ENCODE measurements at regions not wholly inside any gene's neighbourhood (a gene's known extent, or its start where the extent isn't known, plus 50 kb on each side); places are given as distances from the start of the nearest gene placed in this dataset.

DNA sequence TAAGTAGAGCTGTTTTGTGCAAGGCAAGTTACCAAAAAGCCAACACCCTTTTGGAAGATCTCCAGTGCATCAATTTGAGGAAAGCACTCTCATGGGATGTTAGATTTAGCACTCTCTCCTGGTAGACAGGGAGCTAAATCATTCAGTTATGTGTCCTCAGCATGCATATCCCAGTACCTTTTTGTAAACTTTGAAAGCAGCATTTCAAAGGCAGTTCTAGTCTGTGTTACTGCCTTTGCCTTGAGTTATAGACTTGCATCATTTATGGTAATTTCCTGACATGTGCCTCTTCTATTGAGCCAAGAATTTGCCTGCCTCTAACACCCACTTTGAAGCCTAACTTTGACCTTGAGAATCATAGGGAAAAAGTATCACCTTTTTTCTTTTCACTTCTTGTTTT is 120.6 kb downstream of the KIF4B start:
- TF ChIP-seq, protein P1, sequence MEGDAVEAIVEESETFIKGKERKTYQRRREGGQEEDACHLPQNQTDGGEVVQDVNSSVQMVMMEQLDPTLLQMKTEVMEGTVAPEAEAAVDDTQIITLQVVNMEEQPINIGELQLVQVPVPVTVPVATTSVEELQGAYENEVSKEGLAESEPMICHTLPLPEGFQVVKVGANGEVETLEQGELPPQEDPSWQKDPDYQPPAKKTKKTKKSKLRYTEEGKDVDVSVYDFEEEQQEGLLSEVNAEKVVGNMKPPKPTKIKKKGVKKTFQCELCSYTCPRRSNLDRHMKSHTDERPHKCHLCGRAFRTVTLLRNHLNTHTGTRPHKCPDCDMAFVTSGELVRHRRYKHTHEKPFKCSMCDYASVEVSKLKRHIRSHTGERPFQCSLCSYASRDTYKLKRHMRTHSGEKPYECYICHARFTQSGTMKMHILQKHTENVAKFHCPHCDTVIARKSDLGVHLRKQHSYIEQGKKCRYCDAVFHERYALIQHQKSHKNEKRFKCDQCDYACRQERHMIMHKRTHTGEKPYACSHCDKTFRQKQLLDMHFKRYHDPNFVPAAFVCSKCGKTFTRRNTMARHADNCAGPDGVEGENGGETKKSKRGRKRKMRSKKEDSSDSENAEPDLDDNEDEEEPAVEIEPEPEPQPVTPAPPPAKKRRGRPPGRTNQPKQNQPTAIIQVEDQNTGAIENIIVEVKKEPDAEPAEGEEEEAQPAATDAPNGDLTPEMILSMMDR (IDR thresholded peaks at IDR 0.05), result no peak
- no peak for TF ChIP-seq FOSL2 (IDR thresholded peaks at IDR 0.05)
- TF ChIP-seq FOSL2 (CRISPR knock-in tag; IDR thresholded peaks at IDR 0.05), result no peak
- no peak for TF ChIP-seq POLR2A (IDR thresholded peaks at IDR 0.05; ENCODE audit: low read length)
- no peak for TF ChIP-seq NR3C1 (IDR thresholded peaks at IDR 0.05)
- no peak for TF ChIP-seq CEBPB (IDR thresholded peaks at IDR 0.05)
- TF ChIP-seq ZNF302 (CRISPR knock-in tag; IDR thresholded peaks at IDR 0.05), result no peak
- TF ChIP-seq JUNB (IDR thresholded peaks at IDR 0.05), result no peak
- TF ChIP-seq, protein P2, sequence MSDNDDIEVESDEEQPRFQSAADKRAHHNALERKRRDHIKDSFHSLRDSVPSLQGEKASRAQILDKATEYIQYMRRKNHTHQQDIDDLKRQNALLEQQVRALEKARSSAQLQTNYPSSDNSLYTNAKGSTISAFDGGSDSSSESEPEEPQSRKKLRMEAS (IDR thresholded peaks at IDR 0.05), result no peak
- TF ChIP-seq PHF8 (IDR thresholded peaks at IDR 0.05; ENCODE audit: borderline replicate concordance, low read depth), result no peak
- no peak for TF ChIP-seq FOXS1 (CRISPR knock-in tag; IDR thresholded peaks at IDR 0.05)
- TF ChIP-seq EP300 (IDR thresholded peaks at IDR 0.05), result no peak
- TF ChIP-seq, protein P3, sequence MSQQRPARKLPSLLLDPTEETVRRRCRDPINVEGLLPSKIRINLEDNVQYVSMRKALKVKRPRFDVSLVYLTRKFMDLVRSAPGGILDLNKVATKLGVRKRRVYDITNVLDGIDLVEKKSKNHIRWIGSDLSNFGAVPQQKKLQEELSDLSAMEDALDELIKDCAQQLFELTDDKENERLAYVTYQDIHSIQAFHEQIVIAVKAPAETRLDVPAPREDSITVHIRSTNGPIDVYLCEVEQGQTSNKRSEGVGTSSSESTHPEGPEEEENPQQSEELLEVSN (IDR thresholded peaks at IDR 0.05; ENCODE audit: borderline replicate concordance, low read depth), result no peak
- no peak for TF ChIP-seq HDAC2 (IDR thresholded peaks at IDR 0.05)

Measured in A549 (cell line).